Natural killer cell (primary cell): ENCODE measurements at regions not wholly inside any gene's neighbourhood (a gene's known extent, or its start where the extent isn't known, plus 50 kb on each side); places are given as distances from the start of the nearest gene placed in this dataset.

Source experiments
- ATAC-seq, 3 donors: fragments of 150-1000 bp in 2 of 3; fragments of 200-7000 bp in 1 of 3; cut with Tn5 transposase; 1 replicate in 1 of 3; 2 replicates in 2 of 3; pipeline ENCODE4 v1.10.0; 2021; ENCODE audit warnings: mild to moderate bottlenecking in 2 of 3, moderate library complexity in 2 of 3
- DNase-seq, 2 donors: peaks; one replicate each; pipeline versions ENCODE4 v3.0.0 to v3.0.0-alpha.2; 2013 to 2021; ENCODE audit warnings: mixed read lengths in 1 of 2
- H3K27ac ChIP-seq: one replicate; pipeline ENCODE4 v1.5.1; 2013; ENCODE audit warnings: mild to moderate bottlenecking, low read length
- H3K27me3 ChIP-seq: one replicate; pipeline ENCODE4 v1.6.1; 2013; ENCODE audit warnings: low read length; ENCODE audit not compliant: control insufficient read depth, insufficient read depth
- H3K36me3 ChIP-seq: one replicate; pipeline ENCODE4 v1.6.1; 2013; ENCODE audit warnings: low read length; ENCODE audit not compliant: control insufficient read depth, insufficient read depth
- H3K4me1 ChIP-seq: one replicate; pipeline ENCODE4 v1.6.1; 2013; ENCODE audit warnings: low read length; ENCODE audit not compliant: control insufficient read depth, insufficient read depth
- H3K4me3 ChIP-seq: one replicate; pipeline ENCODE4 v1.5.1; 2013; ENCODE audit warnings: low read length
- H3K9me3 ChIP-seq: one replicate; pipeline ENCODE4 v1.6.1; 2013; ENCODE audit warnings: low read length; ENCODE audit not compliant: control insufficient read depth, insufficient read depth
- H3K27ac Mint-ChIP-seq, 2 donors: one replicate each; pipeline ENCODE4 v1.8.0; 2022; ENCODE audit warnings: mild to moderate bottlenecking in 2 of 2, mixed read lengths in 2 of 2, moderate library complexity in 1 of 2
- H3K27me3 Mint-ChIP-seq, 2 donors: one replicate each; pipeline ENCODE4 v1.8.0; 2022; ENCODE audit warnings: low read depth in 2 of 2, mixed read lengths in 2 of 2
- H3K36me3 Mint-ChIP-seq: one replicate; pipeline ENCODE4 v1.8.0; 2022; ENCODE audit warnings: mixed read lengths
- H3K4me1 Mint-ChIP-seq, 2 donors: one replicate each; pipeline ENCODE4 v1.8.0; 2022; ENCODE audit warnings: mixed read lengths in 2 of 2
- H3K4me3 Mint-ChIP-seq: one replicate; pipeline ENCODE4 v1.8.0; 2022; ENCODE audit warnings: mild to moderate bottlenecking, moderate library complexity, mixed read lengths
- H3K9me3 Mint-ChIP-seq, 2 donors: one replicate each; pipeline ENCODE4 v1.8.0; 2022; ENCODE audit warnings: mixed read lengths in 2 of 2
- WGBS: methylation state at CpG from one replicate; pipeline ENCODE4 v1.1.7; 2013; ENCODE audit warnings: missing lambda C conversion rate; ENCODE audit not compliant: insufficient coverage; 5-methylcytosine and 5-hydroxymethylcytosine counted together
- intact Hi-C: fragments of 100-400 bp; cut with micrococcal nuclease; formaldehyde crosslinking; loops from one replicate; pipeline ENCODE4 v1.14.2; 2022
- TF ChIP-seq, protein P1 (sequence below): fragments of 200-600 bp; IDR thresholded peaks from one replicate; pipeline ENCODE4 v1.8.0; 2022; ENCODE audit warnings: antibody characterized with exemption

DNA sequence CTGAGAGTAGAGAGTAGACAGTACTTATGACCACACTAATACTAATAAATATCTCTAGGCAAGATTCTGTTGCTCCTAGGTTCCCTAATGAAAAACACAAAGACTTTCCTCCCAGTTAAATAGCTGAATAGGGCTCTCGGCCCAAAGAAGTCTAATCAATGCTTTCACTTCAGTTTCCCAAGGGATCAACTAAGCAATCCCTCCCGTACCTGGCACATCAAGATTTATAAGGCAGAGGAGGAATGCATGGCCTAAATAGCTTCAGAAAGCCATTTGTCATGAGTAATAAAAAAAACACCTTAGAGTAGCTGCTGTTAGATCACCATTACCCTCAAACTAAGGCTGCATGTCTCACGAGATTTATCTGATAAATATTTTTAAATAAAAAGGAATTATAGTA lies 56.8 kb upstream of the EXOC1L start:
- no peaks in the 10 kb centered on the region for H3K9me3 ChIP-seq
- ATAC-seq (no peak), DNase-seq (no peak)
- no peak overlapping the region for H3K4me3 Mint-ChIP-seq
- no peaks in the 10 kb centered on the region for H3K36me3 ChIP-seq
- H3K9me3 Mint-ChIP-seq = no peaks in the 10 kb centered on the region
- no peaks in the 10 kb centered on the region for H3K4me1 ChIP-seq
- H3K27me3 ChIP-seq = no peaks in the 10 kb centered on the region
- intact Hi-C loops = no loop called here
- no peak overlapping the region for H3K27ac Mint-ChIP-seq
- no peak overlapping the region for H3K4me3 ChIP-seq
- TF ChIP-seq, protein P1, sequence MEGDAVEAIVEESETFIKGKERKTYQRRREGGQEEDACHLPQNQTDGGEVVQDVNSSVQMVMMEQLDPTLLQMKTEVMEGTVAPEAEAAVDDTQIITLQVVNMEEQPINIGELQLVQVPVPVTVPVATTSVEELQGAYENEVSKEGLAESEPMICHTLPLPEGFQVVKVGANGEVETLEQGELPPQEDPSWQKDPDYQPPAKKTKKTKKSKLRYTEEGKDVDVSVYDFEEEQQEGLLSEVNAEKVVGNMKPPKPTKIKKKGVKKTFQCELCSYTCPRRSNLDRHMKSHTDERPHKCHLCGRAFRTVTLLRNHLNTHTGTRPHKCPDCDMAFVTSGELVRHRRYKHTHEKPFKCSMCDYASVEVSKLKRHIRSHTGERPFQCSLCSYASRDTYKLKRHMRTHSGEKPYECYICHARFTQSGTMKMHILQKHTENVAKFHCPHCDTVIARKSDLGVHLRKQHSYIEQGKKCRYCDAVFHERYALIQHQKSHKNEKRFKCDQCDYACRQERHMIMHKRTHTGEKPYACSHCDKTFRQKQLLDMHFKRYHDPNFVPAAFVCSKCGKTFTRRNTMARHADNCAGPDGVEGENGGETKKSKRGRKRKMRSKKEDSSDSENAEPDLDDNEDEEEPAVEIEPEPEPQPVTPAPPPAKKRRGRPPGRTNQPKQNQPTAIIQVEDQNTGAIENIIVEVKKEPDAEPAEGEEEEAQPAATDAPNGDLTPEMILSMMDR = no peak
- WGBS = 88% methylated on average over 2 of the region's 3 CpGs
- H3K4me1 Mint-ChIP-seq = no peaks in the 10 kb centered on the region
- no peaks in the 10 kb centered on the region for H3K36me3 Mint-ChIP-seq
- no peak overlapping the region for H3K27ac ChIP-seq
- H3K27me3 Mint-ChIP-seq = peaks cover 0 to 6% of the 10 kb centered on the region in 2 donors

DNA sequence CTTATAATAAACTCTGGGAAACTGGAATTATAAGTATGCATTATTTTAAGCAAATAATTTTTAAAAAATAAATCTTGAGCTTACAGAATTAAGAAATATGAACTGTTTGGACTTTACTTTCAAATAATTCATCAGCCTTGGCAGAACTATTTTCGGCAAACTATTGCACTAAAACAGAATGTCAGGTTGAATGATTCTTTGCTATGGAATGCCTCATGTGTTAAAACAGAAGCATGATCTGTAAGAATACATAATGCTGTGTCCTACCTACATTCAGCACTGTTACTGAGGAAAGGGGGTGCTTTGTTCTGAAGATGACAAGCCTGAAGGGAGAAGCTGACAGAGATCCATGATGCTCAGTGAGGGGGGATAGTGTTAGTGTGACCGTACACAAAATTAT lies 55.6 kb upstream of the EXOC1L start:
- Mint-ChIP-seq H3K27me3 (peaks cover 0 to 6% of the 10 kb centered on the region in 2 donors), H3K9me3 (no peaks in the 10 kb centered on the region), H3K4me3 (no peak overlapping the region), H3K36me3 (no peaks in the 10 kb centered on the region), H3K27ac (no peak overlapping the region), H3K4me1 (no peaks in the 10 kb centered on the region)
- no peak for DNase-seq
- H3K4me3 ChIP-seq = no peak overlapping the region
- no peak for ATAC-seq
- intact Hi-C loops = no loop called here
- H3K27me3 ChIP-seq = no peaks in the 10 kb centered on the region
- H3K9me3 ChIP-seq = no peaks in the 10 kb centered on the region
- TF ChIP-seq, protein P1 = no peak
- H3K36me3 ChIP-seq = no peaks in the 10 kb centered on the region
- 100% methylated on average over 2 of the region's 2 CpGs for WGBS
- no peaks in the 10 kb centered on the region for H3K4me1 ChIP-seq
- no peak overlapping the region for H3K27ac ChIP-seq

- Histone ChIP-seq H3K36me3 (no peaks in the 10 kb centered on the region), H3K4me1 (no peaks in the 10 kb centered on the region), H3K4me3 (no peak overlapping the region), H3K27ac (no peak overlapping the region), H3K27me3 (no peaks in the 10 kb centered on the region), H3K9me3 (no peaks in the 10 kb centered on the region)
- peaks cover 0 to 7% of the 10 kb centered on the region in 2 donors for H3K27me3 Mint-ChIP-seq
- H3K4me3 Mint-ChIP-seq = no peak overlapping the region
- ATAC-seq = no peak
- H3K36me3 Mint-ChIP-seq = no peaks in the 10 kb centered on the region
- H3K27ac Mint-ChIP-seq = no peak overlapping the region
- intact Hi-C loops = no loop called here
- WGBS = 82% methylated on average over 6 of the region's 6 CpGs
- no peaks in the 10 kb centered on the region for H3K9me3 Mint-ChIP-seq
- TF ChIP-seq, protein P1 = no peak
- no peak for DNase-seq
- H3K4me1 Mint-ChIP-seq = no peaks in the 10 kb centered on the region
Measured at GRCh38 chr4:55765070-55765469, 54.5 kb upstream of the EXOC1L start.

GRCh38 chr4:55768291-55768690 lies 51.3 kb upstream of the EXOC1L start:
- WGBS = 92% methylated on average over 3 of the region's 3 CpGs
- Mint-ChIP-seq H3K27ac (no peak overlapping the region), H3K4me1 (no peaks in the 10 kb centered on the region), H3K4me3 (no peak overlapping the region), H3K9me3 (no peaks in the 10 kb centered on the region), H3K36me3 (no peaks in the 10 kb centered on the region), H3K27me3 (peaks cover 0 to 12% of the 10 kb centered on the region in 2 donors)
- ATAC-seq (no peak), DNase-seq (no peak)
- TF ChIP-seq, protein P1 = no peak
- Histone ChIP-seq H3K27ac (no peak overlapping the region), H3K27me3 (no peaks in the 10 kb centered on the region), H3K4me3 (no peak overlapping the region), H3K36me3 (no peaks in the 10 kb centered on the region), H3K4me1 (no peaks in the 10 kb centered on the region), H3K9me3 (no peaks in the 10 kb centered on the region)
- intact Hi-C loops = no loop called here
